GM12865 (cell line): ENCODE measurements at regions not wholly inside any gene's neighbourhood (a gene's known extent, or its start where the extent isn't known, plus 50 kb on each side); places are given as distances from the start of the nearest gene placed in this dataset.
"Not testable (repeated sequence)": the region's sequence is repeated elsewhere in the genome, so short reads cannot be mapped to it uniquely, and the experiment has no call there.

Experiments
- DNase-seq: peaks from one replicate; pipeline ENCODE4 v3.0.0; 2010; ENCODE audit warnings: low read depth
- H3K4me3 ChIP-seq: 2 replicates; pipeline ENCODE4 v1.5.1; 2011; ENCODE audit warnings: mild to moderate bottlenecking, low read depth, low read length, control low read depth
- CTCF ChIP-seq: IDR thresholded peaks from 2 replicates; pipeline ENCODE4 v1.5.1; 2011; ENCODE audit warnings: low read length, control low read depth, low read depth, inconsistent platforms; ENCODE audit not compliant: insufficient read depth; ENCODE audit errors: missing control alignments

DNA sequence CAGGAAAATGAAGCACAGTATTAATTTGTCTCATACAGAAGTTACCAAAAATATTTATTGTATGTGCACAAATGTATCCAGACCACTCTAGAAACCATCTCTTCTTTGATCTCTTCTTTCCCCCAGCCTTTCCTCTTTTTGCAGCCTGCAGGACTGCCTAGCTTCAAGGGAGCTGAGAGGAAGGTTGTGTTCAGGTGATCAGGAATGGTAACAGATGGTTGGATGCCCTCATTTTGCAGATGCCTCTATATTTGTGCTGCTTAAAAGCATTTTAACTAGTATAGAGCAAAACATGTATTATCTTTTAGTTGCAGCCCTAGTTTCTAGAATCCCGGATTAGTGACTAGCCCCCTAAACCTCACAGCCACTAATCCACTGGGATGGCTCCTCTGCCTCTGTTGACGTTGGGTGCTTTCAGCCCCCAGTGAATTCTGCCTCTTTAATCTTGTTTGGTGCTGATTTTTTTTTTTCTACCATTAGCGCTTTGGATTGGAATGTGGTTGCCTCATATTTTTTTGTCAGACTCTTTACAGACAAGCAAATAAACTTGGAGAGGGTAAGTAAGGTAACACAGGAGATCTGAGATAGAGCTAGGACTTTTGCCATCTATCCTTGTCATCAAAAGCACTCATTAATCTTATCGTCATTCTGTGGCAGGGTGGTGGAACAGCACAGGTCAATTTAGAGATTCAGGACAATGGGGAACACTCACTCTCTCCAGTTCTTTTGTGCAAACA lies 103.8 kb upstream of the NDUFV2 start:
- no peak for TF ChIP-seq CTCF
- DNase-seq, result no peak
- no peak overlapping the region for H3K4me3 ChIP-seq

DNA sequence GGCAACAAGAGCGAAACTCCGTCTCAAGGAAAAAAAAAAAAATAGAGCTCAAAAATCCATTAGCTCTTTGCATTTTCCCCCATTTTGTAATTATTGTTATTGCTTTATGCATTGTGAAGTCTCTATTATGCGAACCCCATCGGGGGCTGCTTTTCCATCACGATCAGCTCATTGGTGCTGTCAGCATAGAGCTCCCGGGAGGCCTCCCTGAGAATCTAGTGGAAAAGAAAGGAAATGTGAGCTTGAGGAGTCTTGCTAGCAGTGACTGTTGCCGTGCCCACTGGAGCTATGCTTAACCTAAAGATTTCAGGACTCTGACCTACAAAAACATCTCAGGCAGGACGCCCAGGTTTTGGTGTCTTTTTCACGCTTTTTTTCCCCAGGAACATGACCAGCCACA lies 102.6 kb upstream of the NDUFV2 start:
- TF ChIP-seq CTCF, result no peak
- DNase-seq, result no peak
- no peak overlapping the region for H3K4me3 ChIP-seq

- DNase-seq, result no peak
- TF ChIP-seq CTCF, result no peak
Observed at GRCh38 chr18:9000733-9001132, 101.8 kb upstream of the NDUFV2 start.

DNA sequence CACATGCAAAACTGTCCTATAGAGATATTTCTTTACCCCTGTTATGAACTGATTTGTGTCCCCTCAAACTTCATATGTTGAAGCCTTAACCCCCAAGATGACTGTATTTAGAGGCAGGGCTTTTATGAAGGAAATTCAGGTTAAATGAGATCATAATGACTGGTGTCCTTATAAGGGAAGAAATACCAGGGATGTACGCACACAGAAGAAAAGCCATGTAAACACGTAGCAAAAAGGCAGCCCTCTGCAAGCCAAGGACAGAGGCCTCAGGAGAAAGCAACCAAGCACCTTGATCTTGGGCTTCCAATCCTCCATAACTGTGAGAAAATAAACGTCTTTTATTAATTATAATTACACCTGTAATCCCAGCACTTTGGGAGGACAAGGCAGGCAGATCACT lies 101.3 kb upstream of the NDUFV2 start:
- H3K4me3 ChIP-seq, result no peak overlapping the region
- TF ChIP-seq CTCF, result no peak
- DNase-seq, result no peak

More at GRCh38 chr18:9000733-9001132, 101.8 kb upstream of the NDUFV2 start:
- no peak overlapping the region for H3K4me3 ChIP-seq

DNA sequence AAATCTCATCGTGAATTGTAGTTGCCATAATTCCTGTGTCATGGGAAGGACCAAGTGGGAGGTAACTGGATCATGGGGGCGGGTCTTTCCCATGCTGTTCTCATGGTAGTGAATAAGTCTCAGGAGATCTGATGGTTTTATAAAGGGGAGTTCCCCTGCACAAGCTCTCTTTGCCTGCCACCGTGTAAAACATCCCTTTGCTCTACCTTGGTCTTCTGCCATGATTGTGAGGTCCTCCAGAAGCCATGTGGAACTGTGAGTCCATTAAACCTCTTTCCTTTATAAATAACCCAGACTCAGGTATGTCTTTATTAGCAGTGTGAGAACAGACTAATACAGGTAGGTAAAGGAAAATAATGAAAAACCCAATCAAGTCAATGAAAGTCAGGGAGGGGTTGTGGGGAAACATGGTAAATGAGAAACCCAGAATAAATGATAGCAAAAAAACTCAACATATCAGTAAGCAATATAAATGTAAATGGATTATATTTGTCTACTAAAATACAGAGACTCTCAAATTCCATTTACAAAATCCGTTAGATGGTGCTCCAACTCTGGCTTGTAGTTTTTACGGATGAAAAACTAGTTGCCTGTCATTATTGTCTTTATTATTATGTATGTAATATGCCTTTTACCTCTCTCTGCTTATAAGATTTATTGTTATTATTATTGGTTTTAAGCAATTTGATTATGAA lies 98.9 kb upstream of the NDUFV2 start:
- no peak for TF ChIP-seq CTCF
- DNase-seq, result no peak
- H3K4me3 ChIP-seq, result no peak overlapping the region

- DNase-seq, H3K4me3 ChIP-seq: not testable (repeated sequence)
Observed at GRCh38 chr18:9004308-9004707, 98.2 kb upstream of the NDUFV2 start.

DNA sequence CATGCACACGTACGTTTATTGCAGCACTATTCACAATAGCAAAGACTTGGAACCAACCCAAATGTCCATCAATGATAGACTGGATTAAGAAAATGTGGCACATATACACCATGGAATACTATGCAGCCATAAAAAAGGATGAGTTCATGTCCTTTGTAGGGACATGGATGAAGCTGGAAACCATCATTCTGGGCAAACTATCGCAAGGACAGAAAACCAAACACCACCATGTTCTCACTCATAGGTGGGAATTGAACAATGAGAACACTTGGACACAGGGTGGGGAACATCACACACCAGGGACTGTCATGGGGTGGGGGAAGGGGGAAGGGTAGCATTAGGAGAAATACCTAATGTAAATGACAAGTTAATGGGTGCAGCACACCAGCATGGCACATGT lies 94.8 kb upstream of the NDUFV2 start:
- not testable (repeated sequence) for DNase-seq, H3K4me3 ChIP-seq

DNA sequence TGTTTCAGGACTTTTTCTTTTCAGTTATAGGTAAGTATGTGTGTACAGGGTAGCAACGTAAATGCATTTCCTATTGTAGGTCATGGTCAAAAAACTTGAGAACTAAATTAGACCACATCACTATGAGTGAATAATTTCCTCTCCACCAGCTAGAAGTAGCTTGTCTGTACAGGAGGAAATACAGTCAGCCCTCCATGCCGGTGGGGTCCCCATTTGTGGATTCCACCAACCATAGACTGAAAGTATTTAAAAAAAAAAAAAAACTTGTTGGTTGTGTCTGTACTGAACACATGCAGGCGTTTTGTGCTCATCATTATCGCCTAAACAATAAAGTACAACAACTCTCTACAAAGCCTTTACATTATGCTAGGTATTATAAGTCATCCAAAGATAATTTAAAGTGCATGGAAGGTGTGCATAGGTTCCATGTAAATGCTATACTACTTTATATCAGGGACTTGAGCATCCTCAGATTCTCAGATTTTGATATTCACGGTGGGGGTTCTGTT lies 94.2 kb upstream of the NDUFV2 start:
- no peak for TF ChIP-seq CTCF
- DNase-seq, result peak; percentile 16
- no peak overlapping the region for H3K4me3 ChIP-seq
